NCI-H226 (cell line): ENCODE measurements at regions not wholly inside any gene's neighbourhood (a gene's known extent, or its start where the extent isn't known, plus 50 kb on each side); places are given as distances from the start of the nearest gene placed in this dataset.
A peak's percentile ranks its signal among the peaks of the same experiment; 100 is the strongest.

ENCODE experiments used
- DNase-seq: peaks from one replicate; pipeline ENCODE4 v3.0.0-alpha.2; 2015

DNA sequence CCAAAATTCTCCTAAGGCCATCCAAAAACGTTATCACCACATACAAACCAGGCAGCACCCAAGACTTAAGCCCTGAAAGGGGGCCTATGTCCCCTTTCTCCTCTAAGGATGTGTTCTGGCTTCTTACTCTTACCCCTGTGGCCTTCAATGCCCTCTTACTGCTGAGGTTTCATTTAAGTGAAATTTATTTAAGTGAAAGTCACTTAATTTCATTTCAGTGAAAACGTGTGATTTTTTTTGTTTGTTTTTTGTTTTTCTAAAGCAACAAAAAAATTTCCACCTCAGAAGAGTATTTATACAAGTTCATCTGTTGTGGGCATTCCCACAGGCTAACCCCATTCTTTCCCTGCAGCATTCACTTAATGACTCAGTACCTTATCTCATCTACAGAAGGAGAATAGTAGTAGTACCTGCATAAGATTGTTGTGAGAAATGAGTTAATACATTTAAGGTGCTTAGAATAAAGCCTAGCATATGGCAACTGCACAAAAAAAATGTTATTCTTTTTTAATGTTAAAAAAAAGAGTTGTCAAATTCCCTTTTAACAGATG lies 220.6 kb downstream of the CHRM3 start:
- DNase-seq, result peak; percentile 23

DNA sequence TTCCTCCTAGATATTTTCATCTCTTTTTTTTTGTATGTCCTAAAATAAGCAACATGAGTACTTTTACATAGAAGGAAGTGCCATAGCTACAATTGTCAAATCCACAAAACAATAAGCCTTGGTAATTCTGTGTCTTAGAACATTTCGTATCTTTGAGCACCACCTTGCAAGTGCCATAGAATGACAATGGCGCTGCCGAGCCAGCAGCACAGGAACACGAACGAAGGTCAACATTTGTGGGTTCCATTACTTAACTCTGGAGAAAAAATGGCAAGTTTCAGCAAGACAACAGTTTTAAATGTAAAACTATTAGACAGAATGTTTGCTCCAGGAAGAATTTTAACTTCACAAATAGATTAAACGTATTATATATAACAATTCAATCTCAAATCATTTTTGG lies 222.1 kb downstream of the CHRM3 start:
- DNase-seq, result no peak

DNA sequence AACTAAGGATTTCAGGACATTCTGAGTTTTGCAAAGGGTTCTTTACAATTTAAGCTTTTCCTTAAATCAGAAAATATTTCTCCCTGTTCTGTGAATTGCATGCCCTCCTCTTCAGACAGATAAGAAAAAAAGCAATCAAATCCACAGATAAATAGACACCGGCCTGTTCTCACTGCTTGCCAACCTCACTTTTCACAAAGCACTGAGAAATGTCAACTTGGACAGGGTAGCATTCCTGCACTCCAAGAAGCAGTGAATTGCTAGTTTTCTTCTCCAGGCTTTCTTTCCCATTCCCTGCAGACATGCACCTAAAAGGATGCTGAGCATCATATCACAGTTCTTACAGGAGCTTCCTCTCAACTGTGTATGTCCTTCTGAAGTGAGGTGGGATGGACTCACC lies 226.0 kb downstream of the CHRM3 start:
- DNase-seq, result no peak

DNA sequence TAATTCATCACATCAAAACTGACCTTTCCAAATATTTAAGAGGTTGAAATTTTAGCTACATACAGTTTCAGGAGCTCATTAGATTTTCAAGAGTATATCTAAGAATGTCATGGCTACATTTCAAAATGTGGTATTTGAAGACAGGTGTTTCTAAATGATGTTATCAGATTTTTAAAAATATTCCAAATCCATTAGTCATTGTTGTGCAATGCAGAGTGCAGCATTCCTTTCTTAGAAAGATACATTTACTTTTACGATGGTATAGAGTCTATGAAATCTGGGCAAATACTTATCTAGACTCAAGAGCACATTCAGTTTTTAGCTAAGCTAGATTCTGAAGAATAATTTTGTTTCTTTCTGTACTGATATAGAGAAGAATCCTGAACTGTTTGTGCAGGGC lies 230.3 kb downstream of the CHRM3 start:
- peak; percentile 8 for DNase-seq

DNA sequence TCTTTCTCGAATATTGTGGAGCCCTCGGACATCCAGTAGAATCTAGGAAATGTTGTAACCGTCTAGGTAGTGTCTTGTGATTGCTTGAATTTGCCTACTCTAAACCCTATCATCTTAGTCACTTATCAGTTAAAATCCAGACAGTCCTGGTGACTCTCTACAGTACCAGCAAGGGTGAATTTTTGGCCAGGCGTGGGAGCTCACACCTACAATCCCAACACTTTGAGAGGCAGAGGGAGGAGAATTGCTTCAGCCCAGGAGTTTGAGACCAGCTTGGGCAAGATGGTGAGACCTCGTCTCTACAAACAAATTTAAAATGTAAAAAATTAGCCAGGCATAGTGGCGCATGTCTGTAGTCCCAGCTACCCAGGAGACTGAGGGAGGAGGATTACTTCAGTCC lies 230.9 kb downstream of the CHRM3 start:
- DNase-seq, result no peak

DNA sequence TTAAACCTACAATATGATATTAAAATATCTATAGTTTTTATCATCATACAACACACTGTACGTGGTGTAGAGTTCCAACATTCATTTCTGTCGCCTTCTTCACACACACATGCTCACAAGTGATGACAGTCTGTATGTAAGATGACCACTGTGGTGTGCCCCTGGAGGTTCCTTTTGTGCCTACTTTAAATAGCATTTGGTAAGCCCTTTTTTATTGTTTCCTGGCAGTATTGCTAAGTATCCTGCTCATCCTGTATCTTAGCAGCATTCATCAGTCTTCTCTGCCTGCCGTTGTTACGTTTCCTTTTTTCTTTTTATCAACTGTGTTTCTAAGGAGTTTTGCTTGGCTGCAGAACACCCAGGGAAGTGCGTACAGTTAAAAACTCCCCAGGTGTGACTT lies 231.4 kb downstream of the CHRM3 start:
- no peak for DNase-seq

DNA sequence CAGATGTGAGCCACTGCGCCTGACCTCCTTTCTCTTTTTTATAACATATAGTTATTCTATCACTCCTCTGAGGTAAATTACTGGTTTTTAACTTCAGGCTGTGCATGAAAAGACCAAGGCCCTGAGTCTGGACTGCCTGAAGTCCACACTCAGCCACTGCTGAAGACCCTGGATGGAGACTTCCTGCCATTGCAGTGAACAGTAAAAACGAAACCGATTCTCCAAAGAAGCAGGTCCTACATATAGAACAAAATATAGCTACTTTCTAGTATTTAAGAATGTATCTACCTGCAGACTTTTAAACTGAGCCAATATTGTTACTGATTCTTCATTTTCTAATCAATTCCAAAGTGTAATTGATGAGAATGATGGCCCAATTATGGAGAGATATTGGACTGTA lies 232.8 kb downstream of the CHRM3 start:
- DNase-seq, result no peak

DNA sequence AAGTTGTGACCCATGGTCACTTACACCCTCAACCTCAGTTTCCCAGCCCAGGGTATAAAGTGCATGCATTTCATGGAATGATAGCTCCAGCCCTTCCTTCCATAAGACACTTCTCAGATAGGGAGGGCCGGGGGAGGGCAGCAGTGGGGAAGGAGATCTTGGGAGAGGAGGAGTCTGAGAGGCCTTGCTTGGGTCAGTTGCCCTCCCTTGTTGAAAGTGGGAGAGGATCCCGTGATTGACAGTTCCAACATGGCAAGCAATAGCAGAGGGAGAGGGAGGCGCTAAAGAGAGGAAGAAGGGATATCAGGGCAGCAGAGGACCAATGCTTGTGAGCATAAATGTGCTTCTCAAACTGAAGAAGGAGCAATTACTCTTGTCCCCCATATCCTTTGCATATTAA lies 244.4 kb downstream of the CHRM3 start:
- DNase-seq, result no peak

DNA sequence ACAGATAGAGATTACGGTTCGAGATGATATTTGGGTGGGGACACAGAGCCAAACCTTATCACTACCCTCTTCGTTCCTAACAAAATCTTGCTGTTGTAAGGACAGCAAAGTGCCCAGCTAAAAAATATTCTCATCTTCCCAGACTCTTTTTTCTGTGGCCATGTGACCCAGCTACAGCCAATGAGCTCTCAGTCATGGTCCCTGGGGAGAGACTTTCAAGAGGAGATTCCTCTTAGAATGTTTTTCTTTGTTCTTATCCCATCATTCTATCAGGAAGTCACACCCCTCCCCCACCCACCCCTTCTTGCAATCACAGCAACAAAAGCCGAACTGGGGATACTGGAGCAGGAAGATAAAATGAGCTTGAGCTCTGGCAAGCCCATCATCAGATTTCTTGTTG lies 247.1 kb downstream of the CHRM3 start:
- DNase-seq, result no peak

DNA sequence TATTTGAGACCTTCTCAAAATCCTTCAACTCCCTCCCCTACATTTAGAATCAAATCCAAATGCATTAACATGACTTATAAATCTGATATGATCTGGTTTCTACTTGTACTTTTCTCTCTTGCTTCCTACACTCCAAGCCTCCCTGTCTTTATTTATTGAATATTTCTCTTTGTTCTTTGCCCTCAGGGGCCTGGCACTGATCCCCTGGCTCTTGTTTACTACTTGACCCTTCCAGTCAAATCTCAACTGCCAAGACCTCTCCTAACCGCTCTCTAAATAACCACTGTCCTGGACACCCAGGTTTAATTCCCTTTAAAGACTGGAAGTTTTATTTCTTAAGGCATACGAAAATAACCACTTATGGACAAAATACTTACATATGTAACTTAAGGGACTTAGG lies 248.9 kb downstream of the CHRM3 start:
- DNase-seq, result no peak

DNA sequence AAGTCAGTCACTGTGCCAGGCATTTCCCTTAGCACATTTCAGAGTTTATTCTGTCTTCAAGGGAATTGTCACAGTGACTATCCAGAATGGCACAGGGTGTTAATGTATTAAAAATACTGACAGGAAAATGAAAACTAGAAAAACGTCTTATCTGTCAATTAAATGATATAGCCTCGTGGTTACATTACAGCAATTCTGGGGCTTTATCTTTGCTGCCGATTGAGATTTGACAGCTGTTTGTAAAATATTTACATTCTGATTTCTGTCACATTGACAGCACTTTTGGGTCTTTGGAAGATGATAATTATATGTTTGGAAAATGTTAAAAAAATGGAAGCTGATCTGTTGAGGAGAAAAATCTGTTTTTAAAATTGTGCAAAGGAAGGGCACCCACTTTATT lies 250.0 kb downstream of the CHRM3 start:
- no peak for DNase-seq

DNA sequence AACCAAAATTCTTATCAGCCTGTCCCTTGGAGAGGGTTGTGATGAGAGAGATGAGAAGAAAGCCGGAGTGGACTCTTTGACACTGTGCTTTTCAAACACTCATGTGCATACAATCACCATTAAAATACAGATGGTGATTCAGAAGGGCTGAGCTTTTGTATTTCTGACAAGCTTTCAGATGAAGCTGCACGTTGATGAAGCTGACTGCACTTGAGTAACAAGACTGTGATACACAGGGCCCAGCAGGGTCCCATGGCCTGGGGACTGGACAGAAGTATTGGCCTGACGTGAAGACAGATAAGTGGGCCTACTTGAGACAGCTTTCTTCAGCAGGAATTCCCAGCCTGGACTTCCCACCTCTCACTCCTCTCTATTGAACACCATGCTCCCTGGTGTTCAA lies 258.2 kb downstream of the CHRM3 start:
- no peak for DNase-seq

DNA sequence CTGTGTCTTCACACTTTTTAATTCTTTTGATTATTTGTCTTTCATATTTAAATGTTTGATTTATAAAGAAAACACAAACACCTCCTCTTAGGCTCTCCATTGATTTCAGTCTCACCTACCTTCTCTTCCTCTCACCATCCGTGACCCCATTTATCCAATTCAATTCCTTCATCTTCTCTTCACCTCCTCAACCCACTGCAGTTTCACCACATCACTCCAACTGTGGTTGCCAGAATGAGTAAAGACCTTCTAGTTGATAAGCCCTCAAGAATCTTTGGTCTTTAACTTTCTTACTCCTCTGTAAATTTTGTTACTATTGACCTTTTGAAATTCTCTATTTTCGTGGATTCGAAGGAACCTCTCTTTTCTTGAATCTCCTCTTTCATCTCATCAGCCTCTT lies 260.7 kb downstream of the CHRM3 start:
- no peak for DNase-seq

DNA sequence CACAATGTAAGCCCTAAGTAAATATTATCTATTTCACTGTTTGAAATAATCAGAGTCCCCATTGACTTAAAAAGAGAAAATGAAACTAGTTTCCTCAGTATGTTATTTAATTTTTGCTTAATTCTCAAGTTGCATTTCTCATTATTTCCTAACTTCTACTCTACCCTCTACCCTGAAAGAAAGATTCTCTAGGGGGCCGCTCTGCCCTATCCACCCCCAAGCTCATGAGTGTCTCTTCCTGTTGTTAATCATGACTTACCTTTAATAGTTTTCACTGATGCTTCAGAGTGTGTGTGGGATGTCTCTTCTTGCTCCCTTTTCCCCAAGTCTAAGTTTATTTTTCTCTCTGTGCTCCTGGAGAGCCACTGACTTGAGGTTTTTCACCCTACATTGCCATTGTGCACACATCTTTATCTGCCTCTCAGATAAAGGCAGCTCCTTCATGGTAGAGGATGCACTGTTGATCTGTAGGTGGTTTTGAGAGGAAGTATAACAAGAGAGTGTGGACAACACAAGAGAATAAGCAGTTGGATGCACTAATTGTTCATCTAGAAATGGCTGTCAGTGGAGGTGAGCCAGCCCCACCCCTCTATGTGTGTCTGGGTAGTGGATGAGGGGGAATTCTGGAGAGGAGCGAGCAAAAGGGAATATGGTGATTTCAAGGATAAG lies 261.7 kb downstream of the CHRM3 start:
- no peak for DNase-seq

DNA sequence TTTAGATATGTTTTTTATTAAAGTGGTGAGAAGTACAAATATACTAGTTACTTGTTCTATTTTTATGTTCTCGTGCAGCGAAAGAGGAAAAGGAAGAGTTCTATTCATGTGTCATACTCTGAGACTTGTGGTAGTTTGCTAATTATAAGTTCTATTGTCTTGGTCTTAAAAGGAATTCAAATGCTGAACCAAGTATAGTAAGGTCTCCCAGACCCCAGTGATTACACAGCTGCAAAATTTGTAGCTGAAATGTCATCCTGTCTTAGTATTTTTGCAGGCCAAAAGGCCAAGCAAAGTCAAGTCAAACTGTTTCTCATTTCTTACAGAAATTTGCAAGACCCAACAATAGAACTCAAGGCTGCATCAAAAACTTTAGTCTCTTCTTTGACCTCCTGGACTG lies 268.7 kb downstream of the CHRM3 start:
- DNase-seq, result no peak

DNA sequence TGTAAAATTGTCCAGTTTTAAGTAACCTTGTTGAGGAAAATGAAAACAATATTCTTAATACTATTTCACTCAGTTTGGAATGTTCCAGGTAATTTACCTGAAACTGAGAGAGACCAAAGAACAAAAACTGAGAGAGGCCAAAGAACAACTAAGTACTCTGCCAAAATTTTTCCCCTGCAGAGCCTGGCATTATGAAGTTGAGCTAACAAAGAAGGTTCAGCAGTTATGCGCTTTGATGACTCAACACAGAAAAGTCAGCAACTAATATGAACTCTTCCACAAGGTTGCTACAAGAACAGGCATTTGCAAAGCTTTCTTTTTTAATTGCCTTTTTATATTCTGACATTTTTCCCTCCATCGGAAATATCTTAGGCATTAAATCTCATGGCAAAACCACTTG lies 270.9 kb downstream of the CHRM3 start:
- DNase-seq, result no peak

DNA sequence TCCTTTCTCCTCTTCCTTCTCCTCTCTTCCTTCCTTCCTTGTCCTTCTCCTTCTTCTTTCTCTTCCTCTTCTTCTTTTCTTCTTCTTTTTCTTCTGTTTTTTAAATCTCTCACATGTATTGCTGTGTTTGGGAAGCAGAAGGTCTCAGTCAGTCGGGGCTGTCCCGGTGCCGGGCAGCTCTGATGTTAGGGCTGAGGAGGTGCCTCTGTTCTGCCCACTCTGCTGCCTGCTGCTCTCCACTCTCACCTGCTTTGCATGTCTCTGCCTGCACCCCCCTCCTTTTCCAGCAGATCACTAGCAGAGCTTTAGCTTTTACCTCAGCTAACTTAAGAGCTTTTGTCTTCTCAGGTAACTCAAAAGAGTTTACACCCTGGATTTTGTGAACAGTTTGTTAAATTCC lies 276.6 kb downstream of the CHRM3 start:
- no peak for DNase-seq

DNA sequence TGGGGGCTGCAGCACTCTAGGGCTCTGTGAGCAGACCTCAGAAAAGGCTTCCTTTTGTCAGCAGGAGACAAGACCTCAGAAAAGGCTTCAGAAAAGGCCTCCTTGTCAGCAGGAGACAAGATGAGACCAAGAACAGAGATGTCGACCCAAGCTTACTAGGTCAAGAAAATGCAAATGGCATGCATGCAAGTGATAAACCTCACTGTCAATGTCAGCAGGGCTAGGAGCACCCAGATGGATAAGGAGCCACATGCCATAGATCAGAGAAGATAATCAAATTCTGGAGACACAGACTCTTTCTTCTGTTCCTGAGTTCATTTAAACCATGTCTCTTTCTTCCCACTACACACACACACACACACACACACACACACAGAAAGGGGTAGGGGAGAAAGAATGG lies 285.9 kb downstream of the CHRM3 start:
- no peak for DNase-seq

DNA sequence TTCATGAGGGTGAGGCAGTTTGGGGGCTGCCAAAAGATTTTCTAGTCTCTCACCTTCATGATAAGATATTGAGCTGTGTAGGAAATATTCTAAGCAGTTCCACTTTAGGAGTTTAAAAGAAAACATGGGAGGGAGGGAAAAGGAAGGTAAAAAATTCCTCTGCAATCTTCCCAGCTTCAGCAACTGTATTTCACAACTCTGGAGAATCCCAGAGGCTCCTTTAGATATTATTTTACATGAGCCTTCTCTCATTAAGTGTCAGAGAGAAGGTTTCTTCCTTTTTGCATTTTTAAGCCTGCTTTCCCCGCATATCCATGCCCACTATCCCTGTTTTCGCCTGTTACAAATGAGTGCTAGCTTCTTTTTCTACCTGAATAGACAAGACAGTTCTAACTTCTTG lies 289.4 kb downstream of the CHRM3 start:
- peak; percentile 46 for DNase-seq

DNA sequence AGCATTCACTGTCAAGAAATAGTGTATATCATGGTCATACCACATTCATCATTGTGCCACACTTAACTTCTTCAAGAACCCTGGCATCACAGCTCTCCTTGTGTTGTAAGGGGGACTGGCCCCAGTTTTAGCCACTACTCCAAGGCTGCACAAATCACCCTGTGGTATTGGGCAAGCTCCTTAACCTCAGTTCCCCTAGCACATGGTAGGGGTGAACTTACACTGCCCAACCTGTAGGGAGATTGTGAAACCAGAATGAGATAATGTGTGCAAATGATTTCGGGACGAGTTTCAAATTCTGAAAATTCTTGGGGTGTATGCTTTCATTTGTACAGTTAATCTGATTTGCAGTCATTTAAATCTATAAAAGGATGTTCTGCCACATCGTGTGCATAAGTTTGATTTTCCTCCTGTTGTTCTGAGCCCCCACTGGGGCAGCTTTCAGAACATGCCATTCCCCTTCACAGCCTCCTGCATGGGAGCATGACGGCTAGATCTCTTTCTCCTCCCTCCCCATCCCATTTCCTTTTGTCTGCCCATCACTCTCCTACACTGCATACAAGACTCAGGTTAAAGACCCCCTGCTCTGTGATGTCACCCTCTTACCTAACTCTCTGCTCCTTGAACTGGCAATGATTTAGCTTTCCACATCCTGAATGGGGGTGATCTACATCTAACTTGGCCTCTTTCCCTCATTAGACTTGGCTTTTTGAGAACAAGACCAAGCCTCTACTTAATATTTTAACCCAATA lies 290.3 kb downstream of the CHRM3 start:
- DNase-seq, result peak; percentile 60

DNA sequence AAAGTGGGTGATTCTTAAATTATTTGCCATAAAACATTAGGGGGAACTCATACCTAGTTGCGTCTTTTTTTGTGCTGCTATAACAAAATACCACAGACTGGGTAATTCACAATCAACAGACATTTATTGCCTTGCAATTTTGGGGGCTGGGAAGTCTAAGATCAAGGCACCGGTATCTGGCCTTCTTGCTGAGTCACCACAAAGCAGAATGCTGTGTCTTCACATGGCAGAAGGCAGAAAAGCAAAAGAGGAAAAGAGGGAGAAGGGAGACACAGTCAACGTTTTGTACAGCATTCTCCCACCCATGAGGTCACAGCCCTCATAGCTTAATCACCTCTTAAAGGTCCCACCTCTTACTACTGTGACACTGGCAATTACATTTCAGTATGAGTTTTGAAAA lies 291.0 kb downstream of the CHRM3 start:
- DNase-seq, result peak; percentile 10

DNA sequence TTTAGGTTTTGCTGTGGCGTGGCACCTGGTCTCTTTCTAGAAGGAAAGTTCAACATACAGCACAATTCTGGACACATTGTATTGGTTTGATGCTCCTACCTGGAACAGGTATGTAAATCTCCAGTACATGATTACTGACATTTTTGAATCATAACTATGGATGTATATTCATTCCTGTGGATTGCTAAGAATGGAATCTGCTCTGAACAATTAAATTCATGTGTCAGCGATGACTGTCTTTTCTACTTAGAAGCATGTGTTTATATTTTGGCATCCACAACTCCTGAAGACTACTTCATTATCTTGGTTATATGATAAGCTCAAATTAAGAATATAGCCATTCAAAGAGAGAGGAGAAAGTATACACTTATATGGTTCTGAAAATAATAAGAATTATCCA lies 291.8 kb downstream of the CHRM3 start:
- no peak for DNase-seq

DNA sequence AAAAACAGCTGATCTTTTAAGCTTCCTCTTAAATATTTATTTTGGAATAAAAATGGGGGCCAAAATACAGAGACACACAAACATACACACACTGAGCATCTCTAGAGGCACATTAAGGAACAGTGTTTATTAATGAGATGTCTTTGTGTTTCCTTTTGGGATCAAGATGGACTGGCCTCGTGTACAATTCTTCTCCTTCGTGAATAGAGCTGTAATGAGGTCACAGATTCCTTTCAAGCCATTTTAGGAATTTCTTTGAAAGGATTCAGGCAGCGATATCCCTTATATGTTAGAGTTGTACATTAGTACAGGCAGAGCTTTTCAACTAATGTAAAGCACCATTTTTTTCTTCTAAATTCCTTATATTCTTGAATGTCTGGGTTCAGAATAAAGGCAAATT lies 295.7 kb downstream of the CHRM3 start:
- no peak for DNase-seq

DNA sequence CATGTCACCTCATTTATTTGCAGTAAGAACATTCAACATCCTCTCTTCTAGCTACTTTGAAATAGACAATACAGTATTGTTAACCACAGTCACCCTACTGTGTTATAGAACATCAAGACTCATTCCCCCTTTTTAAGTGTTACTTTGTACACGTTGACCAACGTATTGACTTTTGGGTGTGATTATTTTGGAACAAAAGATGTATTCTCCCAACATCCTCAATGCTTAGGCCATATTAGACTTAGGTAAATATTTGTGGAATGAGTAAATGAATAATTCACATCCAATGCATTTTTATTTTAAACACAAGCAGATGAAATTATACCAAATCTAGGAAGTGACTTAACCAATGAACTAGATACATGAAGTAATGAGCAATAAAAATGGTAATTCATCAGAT lies 296.6 kb downstream of the CHRM3 start:
- no peak for DNase-seq

DNA sequence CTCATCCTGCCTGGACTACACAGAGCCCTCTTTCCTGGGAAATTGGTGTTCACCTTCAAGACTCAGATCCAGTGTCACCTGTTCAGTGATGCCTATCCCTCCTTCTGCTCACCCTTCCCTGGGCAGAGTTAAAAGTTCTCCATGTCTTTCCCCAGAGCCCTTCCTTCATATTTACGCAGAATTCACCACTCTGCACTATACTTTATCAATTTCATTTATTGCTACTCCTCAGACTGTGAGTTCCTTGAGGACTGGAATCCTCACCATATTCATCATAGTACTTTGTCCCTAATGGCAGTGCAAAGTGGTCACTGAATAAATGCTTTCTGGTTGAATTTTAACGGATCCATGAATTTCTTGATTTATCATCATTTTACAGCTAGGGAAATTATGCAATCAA lies 300.0 kb downstream of the CHRM3 start:
- no peak for DNase-seq
